ENCODE measurements at regions not wholly inside any gene's neighbourhood (a gene's known extent, or its start where the extent isn't known, plus 50 kb on each side); places are given as distances from the start of the nearest gene placed in this dataset.

GRCh38 chr5:53259176-53259575 is 149.6 kb upstream of the MOCS2 start:
- TF ChIP-seq POLR2A (IDR thresholded peaks at IDR 0.05) = no peak
- TF ChIP-seq CTCF (IDR thresholded peaks at IDR 0.05) = no peak
- TF ChIP-seq POLR2AphosphoS5 (IDR thresholded peaks at IDR 0.05) = no peak
